Hepatocyte (in vitro differentiated cells): ENCODE measurements at regions not wholly inside any gene's neighbourhood (a gene's known extent, or its start where the extent isn't known, plus 50 kb on each side); places are given as distances from the start of the nearest gene placed in this dataset.

Experiments used
- EZH2 ChIP-seq: fragments of 200-600 bp; sonication (generic); IDR thresholded peaks from 2 replicates; pipeline ENCODE4 v1.6.1; 2016; ENCODE audit warnings: antibody characterized with exemption, mild to moderate bottlenecking, borderline replicate concordance
- TF ChIP-seq, protein P1 (sequence below): fragments of 200-600 bp; sonication (generic); IDR thresholded peaks from 2 replicates; pipeline ENCODE4 v1.5.1; 2016; ENCODE audit warnings: antibody characterized with exemption, mild to moderate bottlenecking; ENCODE audit not compliant: poor library complexity

DNA sequence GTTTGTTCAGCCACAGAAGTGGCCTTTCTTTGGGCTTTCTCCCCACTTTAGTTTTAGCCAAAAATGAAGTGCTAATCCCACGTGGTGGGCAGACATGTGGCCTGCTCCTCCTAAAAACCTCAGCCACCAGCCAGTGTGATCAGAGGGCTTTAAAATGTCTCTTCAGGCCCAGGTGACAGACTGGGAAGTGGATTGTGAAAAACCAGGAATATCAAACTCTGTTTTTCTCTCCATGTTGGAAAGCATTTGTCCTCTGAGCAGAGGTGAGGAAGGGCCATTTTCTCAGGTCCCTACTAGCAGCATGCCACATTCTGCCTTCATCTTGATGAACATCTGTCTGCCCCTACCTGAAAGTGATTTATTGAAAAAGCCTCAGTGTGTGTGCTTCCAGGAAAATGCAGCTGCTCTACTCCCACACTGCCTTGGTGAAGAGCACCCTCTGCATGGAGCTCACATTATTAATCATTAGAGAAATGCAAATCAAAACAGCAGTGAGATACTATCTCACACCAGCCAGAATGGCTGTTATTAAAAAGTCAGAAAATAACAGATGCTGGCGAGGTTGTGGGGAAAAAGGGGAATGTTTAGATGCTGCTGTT, 181.2 kb upstream of the DMAC1 start:
- TF ChIP-seq, protein P1, sequence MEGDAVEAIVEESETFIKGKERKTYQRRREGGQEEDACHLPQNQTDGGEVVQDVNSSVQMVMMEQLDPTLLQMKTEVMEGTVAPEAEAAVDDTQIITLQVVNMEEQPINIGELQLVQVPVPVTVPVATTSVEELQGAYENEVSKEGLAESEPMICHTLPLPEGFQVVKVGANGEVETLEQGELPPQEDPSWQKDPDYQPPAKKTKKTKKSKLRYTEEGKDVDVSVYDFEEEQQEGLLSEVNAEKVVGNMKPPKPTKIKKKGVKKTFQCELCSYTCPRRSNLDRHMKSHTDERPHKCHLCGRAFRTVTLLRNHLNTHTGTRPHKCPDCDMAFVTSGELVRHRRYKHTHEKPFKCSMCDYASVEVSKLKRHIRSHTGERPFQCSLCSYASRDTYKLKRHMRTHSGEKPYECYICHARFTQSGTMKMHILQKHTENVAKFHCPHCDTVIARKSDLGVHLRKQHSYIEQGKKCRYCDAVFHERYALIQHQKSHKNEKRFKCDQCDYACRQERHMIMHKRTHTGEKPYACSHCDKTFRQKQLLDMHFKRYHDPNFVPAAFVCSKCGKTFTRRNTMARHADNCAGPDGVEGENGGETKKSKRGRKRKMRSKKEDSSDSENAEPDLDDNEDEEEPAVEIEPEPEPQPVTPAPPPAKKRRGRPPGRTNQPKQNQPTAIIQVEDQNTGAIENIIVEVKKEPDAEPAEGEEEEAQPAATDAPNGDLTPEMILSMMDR = no peak
- TF ChIP-seq EZH2 = no peak
